ENCODE measurements at regions not wholly inside any gene's neighbourhood (a gene's known extent, or its start where the extent isn't known, plus 50 kb on each side); places are given as distances from the start of the nearest gene placed in this dataset.

GRCh38 chr4:179447308-179447707 is 2005.1 kb upstream of the AGA start:
- TF ChIP-seq CTCF (IDR thresholded peaks at IDR 0.05; ENCODE audit: borderline replicate concordance, extremely low read depth, low read length, poor library complexity, severe bottlenecking) (no peak), EZH2 (IDR thresholded peaks at IDR 0.05; ENCODE audit: borderline replicate concordance, low read depth, low read length, severe bottlenecking) (no peak)
